GM12878 (cell line): ENCODE measurements at regions not wholly inside any gene's neighbourhood (a gene's known extent, or its start where the extent isn't known, plus 50 kb on each side); places are given as distances from the start of the nearest gene placed in this dataset.

ENCODE experiments used
- ATAC-seq: fragments of 200-7000 bp; cut with Tn5 transposase; 3 replicates; pipeline ENCODE4 v1.9.1; 2020; ENCODE audit warnings: mild to moderate bottlenecking, moderate library complexity
- BruUV-seq: library from RNA; stranded (reverse); fragments of 400-500 nt; replicated peaks from 2 replicates; lab custom pipeline; 2021; lab: Mats Ljungman, UMichigan
- CTCF ChIA-PET: fragments of 300-600 bp; sonication (Branson Sonifier 250); formaldehyde crosslinking; extraction: SDS; loops from one replicate; lab custom pipeline; 2021; ENCODE audit warnings: inconsistent platforms; lab: Yijun Ruan, JAX
- POLR2A ChIA-PET: fragments of 350-600 bp; formaldehyde crosslinking; extraction: SDS; loops from one replicate; lab custom pipeline; 2021; ENCODE audit warnings: inconsistent platforms; lab: Charles Lee
- RAD21 ChIA-PET: fragments of 300-600 bp; sonication (Branson Sonifier 250); formaldehyde crosslinking; loops from one replicate; lab custom pipeline; 2023; ENCODE audit warnings: antibody characterized with exemption; ENCODE audit not compliant: unreplicated experiment; lab: Charles Lee
- SMC1A ChIA-PET: fragments of 300-600 bp; sonication (Branson Sonifier 250); formaldehyde crosslinking; loops from one replicate; lab custom pipeline; 2023; ENCODE audit not compliant: unreplicated experiment, uncharacterized antibody; lab: Charles Lee
- DNase-seq: peaks from one replicate; pipeline ENCODE4 v3.0.0-alpha.2; 2011; ENCODE audit warnings: low read depth, low spot score
- FAIRE-seq: peaks from 3 replicates; lab custom pipeline; 2011; peaks lifted over from hg19 to GRCh38; lab: Jason Lieb, UNC
- H2AFZ ChIP-seq: 2 replicates; pipeline ENCODE4 v1.6.0; 2011; ENCODE audit warnings: low read depth, low read length, control low read depth; ENCODE audit not compliant: control insufficient read depth
- H3K27ac ChIP-seq: 2 replicates; pipeline ENCODE4 v1.5.1; 2011; ENCODE audit warnings: control low read depth; ENCODE audit not compliant: control insufficient read depth, insufficient read depth
- H3K27me3 ChIP-seq, 2 experiments: replicated peaks in 1 of 2; 2 replicates each; pipeline versions ENCODE4 v1.6.0 to v1.6.1; 2011; ENCODE audit warnings: low read length in 1 of 2; ENCODE audit not compliant: control insufficient read depth in 2 of 2, insufficient read depth in 2 of 2
- H3K36me3 ChIP-seq, 2 experiments: 2 replicates each; pipeline ENCODE4 v1.5.1; 2011; ENCODE audit warnings: low read length in 1 of 2; ENCODE audit not compliant: control insufficient read depth in 2 of 2, insufficient read depth in 2 of 2
- H3K4me1 ChIP-seq: 2 replicates; pipeline ENCODE4 v1.6.1; 2011; ENCODE audit warnings: mild to moderate bottlenecking, low read length, moderate library complexity, mixed read lengths; ENCODE audit not compliant: control insufficient read depth, insufficient read depth
- H3K4me2 ChIP-seq: 2 replicates; pipeline ENCODE4 v1.6.0; 2011; ENCODE audit warnings: control low read depth; ENCODE audit not compliant: control insufficient read depth, insufficient read depth
- H3K4me3 ChIP-seq: fragments of 200-600 bp; sonication (generic); 2 replicates; pipeline ENCODE4 v1.5.1; 2016
- H3K79me2 ChIP-seq: 2 replicates; pipeline ENCODE4 v1.6.0; 2011; ENCODE audit warnings: low read length; ENCODE audit not compliant: control insufficient read depth, insufficient read depth
- H3K9ac ChIP-seq: 2 replicates; pipeline ENCODE4 v1.8.0; 2011; ENCODE audit warnings: low read length, control low read depth, mixed read lengths; ENCODE audit not compliant: control insufficient read depth, insufficient read depth
- H3K9me3 ChIP-seq: replicated peaks from 3 replicates; pipeline ENCODE4 v1.5.1; 2011; ENCODE audit warnings: mild to moderate bottlenecking, low read length; ENCODE audit not compliant: control insufficient read depth, insufficient read depth
- H4K20me1 ChIP-seq: 2 replicates; pipeline ENCODE4 v1.6.0; 2011; ENCODE audit not compliant: control insufficient read depth, insufficient read depth
- ATF2 ChIP-seq: IDR thresholded peaks from 2 replicates; pipeline ENCODE4 v1.6.1; 2012; ENCODE audit warnings: low read length, inconsistent platforms
- ATF7 ChIP-seq: fragments of 450-650 bp; IDR thresholded peaks from 2 replicates; pipeline ENCODE4 v1.6.1; 2016; ENCODE audit warnings: low read depth, mild to moderate bottlenecking
- HDAC6 ChIP-seq: fragments of 200-600 bp; sonication (generic); IDR thresholded peaks from one replicate; pipeline ENCODE4 v1.8.0; 2017; ENCODE audit warnings: antibody characterized with exemption; ENCODE audit not compliant: unreplicated experiment
- MEF2B ChIP-seq: fragments of 450-650 bp; IDR thresholded peaks from 2 replicates; pipeline ENCODE4 v1.6.1; 2018; ENCODE audit warnings: mild to moderate bottlenecking, moderate library complexity; ENCODE audit not compliant: partially characterized antibody, poor library complexity, severe bottlenecking
- MTA2 ChIP-seq: fragments of 450-650 bp; IDR thresholded peaks from 2 replicates; pipeline ENCODE4 v1.6.1; 2016; ENCODE audit warnings: low read depth, mild to moderate bottlenecking, moderate library complexity
- MXI1 ChIP-seq: fragments of 150-350 bp; IDR thresholded peaks from 2 replicates; pipeline ENCODE4 v1.6.1; 2011; ENCODE audit warnings: low read depth, mild to moderate bottlenecking, inconsistent platforms, low read length, improper control_type of control experiment
- SUZ12 ChIP-seq: fragments of 200-600 bp; sonication (generic); IDR thresholded peaks from one replicate; pipeline ENCODE4 v1.6.1; 2018; ENCODE audit warnings: antibody characterized with exemption, mild to moderate bottlenecking; ENCODE audit not compliant: unreplicated experiment
- WGBS: methylation state at CpG from one replicate; pipeline ENCODE4 v1.1.6; 2016; ENCODE audit warnings: low lambda C conversion rate; ENCODE audit not compliant: insufficient replicate concordance, insufficient coverage; ENCODE audit errors: missing lambda C conversion rate; 5-methylcytosine and 5-hydroxymethylcytosine counted together
- in situ Hi-C: fragments of 300-500 bp; cut with MboI; formaldehyde crosslinking; loops from 9 replicates; pipeline ENCODE4 v1.14.3; 2018; ENCODE audit warnings: mixed read lengths
- intact Hi-C: fragments of 100-400 bp; cut with micrococcal nuclease; formaldehyde crosslinking; loops from one replicate; pipeline ENCODE4 v1.14.2; 2022; ENCODE audit not compliant: unreplicated experiment
- TF ChIP-seq, protein P1 (sequence below): IDR thresholded peaks from 2 replicates; pipeline ENCODE4 v1.6.1; 2012; ENCODE audit warnings: low read depth, low read length, improper control_type of control experiment
- TF ChIP-seq, protein P2 (sequence below): fragments of 450-650 bp; IDR thresholded peaks from 2 replicates; pipeline ENCODE4 v1.6.1; 2016; ENCODE audit warnings: mild to moderate bottlenecking
- TF ChIP-seq, protein P3 (sequence below): fragments of 450-650 bp; formaldehyde crosslinking; IDR thresholded peaks from 2 replicates; pipeline ENCODE4 v1.4.0; 2020; ENCODE audit warnings: mild to moderate bottlenecking, moderate library complexity

DNA sequence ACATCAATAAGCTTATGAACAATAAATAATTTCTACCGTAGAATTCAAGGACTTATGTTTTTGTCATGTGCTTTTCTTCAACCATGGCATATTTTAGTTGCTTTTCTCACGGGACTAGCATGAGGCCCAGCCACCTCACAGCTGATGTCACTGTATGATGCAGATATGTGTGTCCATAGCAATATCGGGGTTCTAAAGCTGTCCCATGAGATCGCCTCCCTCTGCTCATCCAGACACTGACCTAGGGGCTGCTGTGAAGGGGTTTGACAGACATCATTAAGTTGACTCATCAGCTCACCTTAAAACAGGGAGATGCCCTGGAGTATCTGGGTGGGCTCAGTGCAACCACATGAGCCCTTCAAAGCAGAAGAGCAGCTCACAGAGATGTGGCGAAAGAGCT lies 210.3 kb upstream of the AJAP1 start:
- H3K4me2 ChIP-seq: no peak overlapping the region
- no peak overlapping the region for H2AFZ ChIP-seq
- RAD21 ChIA-PET: no interaction called here
- H3K27ac ChIP-seq: no peak overlapping the region
- ATAC-seq: no peak
- TF ChIP-seq MXI1: no peak
- TF ChIP-seq, protein P1, sequence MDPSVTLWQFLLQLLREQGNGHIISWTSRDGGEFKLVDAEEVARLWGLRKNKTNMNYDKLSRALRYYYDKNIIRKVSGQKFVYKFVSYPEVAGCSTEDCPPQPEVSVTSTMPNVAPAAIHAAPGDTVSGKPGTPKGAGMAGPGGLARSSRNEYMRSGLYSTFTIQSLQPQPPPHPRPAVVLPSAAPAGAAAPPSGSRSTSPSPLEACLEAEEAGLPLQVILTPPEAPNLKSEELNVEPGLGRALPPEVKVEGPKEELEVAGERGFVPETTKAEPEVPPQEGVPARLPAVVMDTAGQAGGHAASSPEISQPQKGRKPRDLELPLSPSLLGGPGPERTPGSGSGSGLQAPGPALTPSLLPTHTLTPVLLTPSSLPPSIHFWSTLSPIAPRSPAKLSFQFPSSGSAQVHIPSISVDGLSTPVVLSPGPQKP: no peak
- TF ChIP-seq MEF2B: no peak
- TF ChIP-seq SUZ12: no peak
- no peak for TF ChIP-seq ATF7
- TF ChIP-seq, protein P2, sequence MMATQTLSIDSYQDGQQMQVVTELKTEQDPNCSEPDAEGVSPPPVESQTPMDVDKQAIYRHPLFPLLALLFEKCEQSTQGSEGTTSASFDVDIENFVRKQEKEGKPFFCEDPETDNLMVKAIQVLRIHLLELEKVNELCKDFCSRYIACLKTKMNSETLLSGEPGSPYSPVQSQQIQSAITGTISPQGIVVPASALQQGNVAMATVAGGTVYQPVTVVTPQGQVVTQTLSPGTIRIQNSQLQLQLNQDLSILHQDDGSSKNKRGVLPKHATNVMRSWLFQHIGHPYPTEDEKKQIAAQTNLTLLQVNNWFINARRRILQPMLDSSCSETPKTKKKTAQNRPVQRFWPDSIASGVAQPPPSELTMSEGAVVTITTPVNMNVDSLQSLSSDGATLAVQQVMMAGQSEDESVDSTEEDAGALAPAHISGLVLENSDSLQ: no peak
- TF ChIP-seq MTA2: no peak
- TF ChIP-seq HDAC6: no peak
- TF ChIP-seq, protein P3, sequence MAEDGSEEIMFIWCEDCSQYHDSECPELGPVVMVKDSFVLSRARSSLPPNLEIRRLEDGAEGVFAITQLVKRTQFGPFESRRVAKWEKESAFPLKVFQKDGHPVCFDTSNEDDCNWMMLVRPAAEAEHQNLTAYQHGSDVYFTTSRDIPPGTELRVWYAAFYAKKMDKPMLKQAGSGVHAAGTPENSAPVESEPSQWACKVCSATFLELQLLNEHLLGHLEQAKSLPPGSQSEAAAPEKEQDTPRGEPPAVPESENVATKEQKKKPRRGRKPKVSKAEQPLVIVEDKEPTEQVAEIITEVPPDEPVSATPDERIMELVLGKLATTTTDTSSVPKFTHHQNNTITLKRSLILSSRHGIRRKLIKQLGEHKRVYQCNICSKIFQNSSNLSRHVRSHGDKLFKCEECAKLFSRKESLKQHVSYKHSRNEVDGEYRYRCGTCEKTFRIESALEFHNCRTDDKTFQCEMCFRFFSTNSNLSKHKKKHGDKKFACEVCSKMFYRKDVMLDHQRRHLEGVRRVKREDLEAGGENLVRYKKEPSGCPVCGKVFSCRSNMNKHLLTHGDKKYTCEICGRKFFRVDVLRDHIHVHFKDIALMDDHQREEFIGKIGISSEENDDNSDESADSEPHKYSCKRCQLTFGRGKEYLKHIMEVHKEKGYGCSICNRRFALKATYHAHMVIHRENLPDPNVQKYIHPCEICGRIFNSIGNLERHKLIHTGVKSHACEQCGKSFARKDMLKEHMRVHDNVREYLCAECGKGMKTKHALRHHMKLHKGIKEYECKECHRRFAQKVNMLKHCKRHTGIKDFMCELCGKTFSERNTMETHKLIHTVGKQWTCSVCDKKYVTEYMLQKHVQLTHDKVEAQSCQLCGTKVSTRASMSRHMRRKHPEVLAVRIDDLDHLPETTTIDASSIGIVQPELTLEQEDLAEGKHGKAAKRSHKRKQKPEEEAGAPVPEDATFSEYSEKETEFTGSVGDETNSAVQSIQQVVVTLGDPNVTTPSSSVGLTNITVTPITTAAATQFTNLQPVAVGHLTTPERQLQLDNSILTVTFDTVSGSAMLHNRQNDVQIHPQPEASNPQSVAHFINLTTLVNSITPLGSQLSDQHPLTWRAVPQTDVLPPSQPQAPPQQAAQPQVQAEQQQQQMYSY (CRISPR knock-in tag): no peak
- no peak for TF ChIP-seq ATF2
- TF ChIP-seq, all 136 proteins: peak for 0
- intact Hi-C loops: no loop called here
- no peak overlapping the region for H3K9ac ChIP-seq
- ChIA-PET POLR2A (no interaction called here), SMC1A (no interaction called here), CTCF (no interaction called here)
- no peaks in the 10 kb centered on the region for H3K27me3 ChIP-seq
- H3K9me3 ChIP-seq: no peaks in the 10 kb centered on the region
- no peak for FAIRE-seq
- no peaks in the 10 kb centered on the region; the same call in 1 of the 2 replicates for H4K20me1 ChIP-seq
- no peaks in the 10 kb centered on the region for H3K36me3 ChIP-seq
- in situ Hi-C loops: no loop called here
- BruUV-seq: no TSS peak
- H3K4me1 ChIP-seq: no peaks in the 10 kb centered on the region
- H3K4me3 ChIP-seq: no peak overlapping the region
- 7% methylated on average over 5 of the region's 5 CpGs for WGBS
- no peaks in the 10 kb centered on the region for H3K79me2 ChIP-seq
- no peak for DNase-seq
